Lung (tissue), 11 donors: ENCODE measurements at regions not wholly inside any gene's neighbourhood (a gene's known extent, or its start where the extent isn't known, plus 50 kb on each side); places are given as distances from the start of the nearest gene placed in this dataset.
"Not testable (repeated sequence)": the region's sequence is repeated elsewhere in the genome, so short reads cannot be mapped to it uniquely, and the experiment has no call there.

Source experiments
- ATAC-seq: fragments of 200-7000 bp; cut with Tn5 transposase; one replicate; pipeline ENCODE4 v1.9.1; 2020; ENCODE audit warnings: moderate number of reproducible peaks; ENCODE audit not compliant: insufficient read depth, low FRiP score
- DNase-seq, 3 donors: peaks; one replicate each; pipeline ENCODE4 v3.0.0-alpha.2; 2013 to 2017
- H3K27ac ChIP-seq, 2 donors: one replicate each; pipeline ENCODE4 v1.5.1; 2013; ENCODE audit warnings: mild to moderate bottlenecking in 2 of 2, moderate library complexity in 2 of 2, control low read depth in 1 of 2, inconsistent platforms in 1 of 2, low read depth in 1 of 2, low read length in 1 of 2
- H3K27me3 ChIP-seq, 3 donors: one replicate each; pipeline ENCODE4 v1.5.1; 2013; ENCODE audit warnings: low read length in 2 of 3; ENCODE audit not compliant: control insufficient read depth in 3 of 3, insufficient read depth in 3 of 3
- H3K36me3 ChIP-seq, 4 donors: one replicate each; pipeline ENCODE4 v1.5.1; 2013; ENCODE audit warnings: low read length in 4 of 4, mild to moderate bottlenecking in 1 of 4, moderate library complexity in 1 of 4; ENCODE audit not compliant: control insufficient read depth in 4 of 4, insufficient read depth in 4 of 4
- H3K4me1 ChIP-seq, 5 donors: one replicate each; pipeline ENCODE4 v1.5.1; 2013; ENCODE audit warnings: low read length in 5 of 5, mild to moderate bottlenecking in 2 of 5, moderate library complexity in 1 of 5; ENCODE audit not compliant: control insufficient read depth in 5 of 5, insufficient read depth in 5 of 5
- H3K4me3 ChIP-seq: one replicate; pipeline ENCODE4 v1.5.1; 2013; ENCODE audit warnings: mild to moderate bottlenecking, control low read depth, moderate library complexity
- H3K9ac ChIP-seq, 2 donors: one replicate each; pipeline ENCODE4 v1.5.1; 2013; ENCODE audit warnings: low read length in 2 of 2, control low read depth in 1 of 2; ENCODE audit not compliant: insufficient read depth in 1 of 2
- H3K9me3 ChIP-seq, 4 donors: one replicate each; pipeline ENCODE4 v1.5.1; 2013; ENCODE audit warnings: low read length in 3 of 4, mild to moderate bottlenecking in 1 of 4, moderate library complexity in 1 of 4; ENCODE audit not compliant: control insufficient read depth in 4 of 4, insufficient read depth in 3 of 4
- CTCF ChIP-seq: IDR thresholded peaks from 2 replicates; pipeline ENCODE4 v1.5.1; 2012; ENCODE audit warnings: mild to moderate bottlenecking; ENCODE audit errors: control extremely low read depth, extremely low read depth
- WGBS, 2 donors: extraction: QIAGEN DNeasy Blood & Tissue Kit; methylation state at CpG; one replicate each; pipeline ENCODE4 v1.1.7; 2013; 5-methylcytosine and 5-hydroxymethylcytosine counted together
- donor health status: control.
- donor health status: control.
- donor health status: Bipolar disorder and iron deficiency.
- donor health status: healthy.
- donor health status: DM: yes; HTN: yes; CAD: no.

- Histone ChIP-seq H3K9ac (no peak overlapping the region), H3K36me3 (no peaks in the 10 kb centered on the region), H3K4me1 (peaks cover 0 to 3% (median 2%) of the 10 kb centered on the region in 5 donors), H3K4me3 (no peak overlapping the region), H3K27ac (no peak overlapping the region), H3K9me3 (no peaks in the 10 kb centered on the region), H3K27me3 (peaks cover 0 to 3% (median 2%) of the 10 kb centered on the region in 3 donors)
- DNase-seq (peak in 1 of 3 donors; percentile 11), ATAC-seq (no peak)
- WGBS, 2 donors = 42 to 48% methylated on average over 13 of the region's 13 CpGs
- no peak for TF ChIP-seq CTCF
Observed at GRCh38 chr12:3421191-3421978, 69.6 kb upstream of the PRMT8 start.

GRCh38 chr12:3424796-3425195 lies 66.2 kb upstream of the PRMT8 start:
- WGBS, 2 donors = 82 to 99% methylated on average over 7 of the region's 7 CpGs
- not testable (repeated sequence) for DNase-seq, H3K27ac ChIP-seq

GRCh38 chr12:3427956-3428355 lies 63.0 kb upstream of the PRMT8 start:
- Histone ChIP-seq H3K4me1 (peaks cover 0 to 4% (median 0%) of the 10 kb centered on the region in 5 donors), H3K27me3 (no peaks in the 10 kb centered on the region), H3K4me3 (no peak overlapping the region), H3K36me3 (no peaks in the 10 kb centered on the region), H3K9ac (no peak overlapping the region), H3K27ac (no peak overlapping the region), H3K9me3 (no peaks in the 10 kb centered on the region)
- 53 to 55% methylated on average over 2 of the region's 2 CpGs for WGBS, 2 donors
- ATAC-seq (no peak), DNase-seq (no peak)
- no peak for TF ChIP-seq CTCF

More at GRCh38 chr12:3424796-3425195, 66.2 kb upstream of the PRMT8 start:
- not testable (repeated sequence) for H3K4me3 ChIP-seq, H3K9me3 ChIP-seq, H3K27me3 ChIP-seq, ATAC-seq, H3K36me3 ChIP-seq, H3K9ac ChIP-seq, H3K4me1 ChIP-seq

- DNase-seq (no peak), ATAC-seq (no peak)
- 92 to 97% methylated on average over 2 of the region's 2 CpGs for WGBS, 2 donors
- Histone ChIP-seq H3K27me3 (no peaks in the 10 kb centered on the region), H3K9me3 (no peaks in the 10 kb centered on the region), H3K27ac (no peak overlapping the region), H3K4me1 (peaks cover 0 to 4% (median 0%) of the 10 kb centered on the region in 5 donors), H3K36me3 (no peaks in the 10 kb centered on the region), H3K9ac (no peak overlapping the region), H3K4me3 (no peak overlapping the region)
- no peak for TF ChIP-seq CTCF
Observed at GRCh38 chr12:3428631-3429030, 62.4 kb upstream of the PRMT8 start.

GRCh38 chr12:3429523-3429922 lies 61.5 kb upstream of the PRMT8 start:
- not testable (repeated sequence) for DNase-seq, H3K9ac ChIP-seq, H3K27me3 ChIP-seq, H3K4me1 ChIP-seq, H3K4me3 ChIP-seq, ATAC-seq, H3K27ac ChIP-seq, H3K9me3 ChIP-seq, H3K36me3 ChIP-seq
- WGBS, 2 donors = 94 to 96% methylated on average over 5 of the region's 5 CpGs
